HG02759 (cell line): ENCODE measurements at regions not wholly inside any gene's neighbourhood (a gene's known extent, or its start where the extent isn't known, plus 50 kb on each side); places are given as distances from the start of the nearest gene placed in this dataset.

ENCODE experiments used
- ATAC-seq: cut with Tn5 transposase; IDR thresholded peaks from one replicate; pipeline ENCODE4 v1.9.1; 2021; ENCODE audit warnings: mild to moderate bottlenecking, moderate library complexity; ENCODE audit not compliant: unreplicated experiment

GRCh38 chr5:145129797-145130196 lies 705.3 kb downstream of the PRELID2 start:
- ATAC-seq, result no peak

GRCh38 chr5:145124806-145125205 lies 710.3 kb downstream of the PRELID2 start:
- no peak for ATAC-seq

- ATAC-seq, result no peak
These were observed 716.5 kb downstream of the PRELID2 start for GRCh38 chr5:145118611-145119010.

- ATAC-seq, result no peak
These were observed 717.0 kb downstream of the PRELID2 start for GRCh38 chr5:145118127-145118526.

GRCh38 chr5:145117285-145117684 lies 717.9 kb downstream of the PRELID2 start:
- no peak for ATAC-seq

- no peak for ATAC-seq
These were observed 723.7 kb downstream of the PRELID2 start for GRCh38 chr5:145111420-145111819.

GRCh38 chr5:145110834-145111233 lies 724.3 kb downstream of the PRELID2 start:
- ATAC-seq, result no peak

- no peak for ATAC-seq
These were observed 725.0 kb downstream of the PRELID2 start for GRCh38 chr5:145110181-145110580.

GRCh38 chr5:145105384-145105783 lies 729.8 kb downstream of the PRELID2 start:
- ATAC-seq, result no peak

GRCh38 chr5:145104106-145104505 lies 731.0 kb downstream of the PRELID2 start:
- no peak for ATAC-seq

- no peak for ATAC-seq
These were observed 733.9 kb downstream of the PRELID2 start for GRCh38 chr5:145101246-145101645.

- no peak for ATAC-seq
These were observed 745.0 kb downstream of the PRELID2 start for GRCh38 chr5:145090115-145090514.

- no peak for ATAC-seq
These were observed 750.3 kb downstream of the PRELID2 start for GRCh38 chr5:145084834-145085233.

GRCh38 chr5:145077028-145077427 lies 758.1 kb downstream of the PRELID2 start:
- ATAC-seq, result no peak

GRCh38 chr5:145076040-145076439 lies 759.1 kb downstream of the PRELID2 start:
- ATAC-seq, result no peak

GRCh38 chr5:145072889-145073288 lies 762.3 kb downstream of the PRELID2 start:
- no peak for ATAC-seq

GRCh38 chr5:145068721-145069120 lies 766.4 kb downstream of the PRELID2 start:
- no peak for ATAC-seq

GRCh38 chr5:145062280-145063062 lies 772.7 kb downstream of the PRELID2 start:
- no peak for ATAC-seq

GRCh38 chr5:145056800-145057199 lies 778.3 kb downstream of the PRELID2 start:
- peak; percentile 98 for ATAC-seq

GRCh38 chr5:145050181-145050580 lies 785.0 kb downstream of the PRELID2 start:
- ATAC-seq, result no peak

GRCh38 chr5:145044970-145045369 lies 790.2 kb downstream of the PRELID2 start:
- ATAC-seq, result no peak

- ATAC-seq, result no peak
These were observed 806.5 kb downstream of the PRELID2 start for GRCh38 chr5:145028626-145029025.

GRCh38 chr5:145027286-145027685 lies 807.9 kb downstream of the PRELID2 start:
- no peak for ATAC-seq
